Right lobe of liver (tissue), 4 donors: ENCODE measurements at regions not wholly inside any gene's neighbourhood (a gene's known extent, or its start where the extent isn't known, plus 50 kb on each side); places are given as distances from the start of the nearest gene placed in this dataset.

Experiments used
- POLR2A ChIP-seq: fragments of 450-650 bp; IDR thresholded peaks from one replicate; pipeline ENCODE4 v1.6.1; 2017; ENCODE audit warnings: antibody characterized with exemption, mild to moderate bottlenecking
- TF ChIP-seq, protein P1 (sequence below), 4 donors: fragments of 200-600 bp in 3 of 4; fragments of 450-650 bp in 1 of 4; IDR thresholded peaks; one replicate each; pipeline versions ENCODE4 v1.5.1 to v1.8.0; 2016 to 2022; ENCODE audit warnings: antibody characterized with exemption in 4 of 4, mild to moderate bottlenecking in 2 of 4
- donor health status: DM: no; HTN: no; CAD: no.
- donor health status: DM: no; HTN: no; CAD: no.
- donor health status: DM: no; HTN: yes; CAD: no.

DNA sequence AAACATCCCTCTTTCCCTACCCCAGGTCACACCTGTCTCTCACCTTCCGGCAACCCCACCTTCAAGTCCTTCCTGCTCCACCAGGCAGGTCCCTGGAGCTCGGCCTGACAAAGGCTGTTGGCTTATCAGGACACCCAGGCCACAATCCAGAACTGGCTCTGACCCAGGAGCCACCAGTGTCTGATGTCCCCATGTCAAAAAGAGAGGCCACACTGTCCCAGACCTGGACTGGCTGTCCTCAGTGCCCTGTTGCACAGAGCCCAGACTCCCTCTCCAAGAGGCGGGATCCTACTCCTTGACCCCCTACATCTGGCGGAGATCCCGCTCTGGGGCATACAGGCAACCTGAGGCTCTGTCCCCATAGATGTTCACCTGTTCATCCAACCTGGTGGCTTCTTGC lies 116.0 kb downstream of the MN1 start:
- TF ChIP-seq, protein P1, sequence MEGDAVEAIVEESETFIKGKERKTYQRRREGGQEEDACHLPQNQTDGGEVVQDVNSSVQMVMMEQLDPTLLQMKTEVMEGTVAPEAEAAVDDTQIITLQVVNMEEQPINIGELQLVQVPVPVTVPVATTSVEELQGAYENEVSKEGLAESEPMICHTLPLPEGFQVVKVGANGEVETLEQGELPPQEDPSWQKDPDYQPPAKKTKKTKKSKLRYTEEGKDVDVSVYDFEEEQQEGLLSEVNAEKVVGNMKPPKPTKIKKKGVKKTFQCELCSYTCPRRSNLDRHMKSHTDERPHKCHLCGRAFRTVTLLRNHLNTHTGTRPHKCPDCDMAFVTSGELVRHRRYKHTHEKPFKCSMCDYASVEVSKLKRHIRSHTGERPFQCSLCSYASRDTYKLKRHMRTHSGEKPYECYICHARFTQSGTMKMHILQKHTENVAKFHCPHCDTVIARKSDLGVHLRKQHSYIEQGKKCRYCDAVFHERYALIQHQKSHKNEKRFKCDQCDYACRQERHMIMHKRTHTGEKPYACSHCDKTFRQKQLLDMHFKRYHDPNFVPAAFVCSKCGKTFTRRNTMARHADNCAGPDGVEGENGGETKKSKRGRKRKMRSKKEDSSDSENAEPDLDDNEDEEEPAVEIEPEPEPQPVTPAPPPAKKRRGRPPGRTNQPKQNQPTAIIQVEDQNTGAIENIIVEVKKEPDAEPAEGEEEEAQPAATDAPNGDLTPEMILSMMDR (IDR thresholded peaks at IDR 0.05): no peak
- TF ChIP-seq POLR2A: no peak
